Suprapubic skin (tissue), 4 donors: ENCODE measurements at regions not wholly inside any gene's neighbourhood (a gene's known extent, or its start where the extent isn't known, plus 50 kb on each side); places are given as distances from the start of the nearest gene placed in this dataset.

Experiments
- DNase-seq, 2 donors: peaks; one replicate each; pipeline ENCODE4 v3.0.0-alpha.2; 2019; ENCODE audit warnings: low spot score in 2 of 2
- H3K27ac ChIP-seq: fragments of 200-600 bp; sonication (generic); one replicate; pipeline ENCODE4 v1.5.1; 2019
- H3K27me3 ChIP-seq: fragments of 200-600 bp; sonication (generic); one replicate; pipeline ENCODE4 v1.5.1; 2019
- H3K36me3 ChIP-seq: fragments of 200-600 bp; sonication (generic); one replicate; pipeline ENCODE4 v1.5.1; 2019
- H3K4me1 ChIP-seq: fragments of 200-600 bp; sonication (generic); one replicate; pipeline ENCODE4 v1.5.1; 2019
- H3K4me3 ChIP-seq: fragments of 200-600 bp; sonication (generic); one replicate; pipeline ENCODE4 v1.5.1; 2019; ENCODE audit warnings: mild to moderate bottlenecking
- H3K9me3 ChIP-seq: fragments of 200-600 bp; sonication (generic); one replicate; pipeline ENCODE4 v1.5.1; 2019
- CTCF ChIP-seq, 2 donors: fragments of 200-600 bp in 1 of 2; fragments of 450-650 bp in 1 of 2; sonication (generic) in 1 of 2; IDR thresholded peaks; one replicate each; pipeline ENCODE4 v1.5.1; 2016 to 2019; ENCODE audit warnings: antibody characterized with exemption in 2 of 2, mild to moderate bottlenecking in 1 of 2, moderate library complexity in 1 of 2
- EP300 ChIP-seq: sonication (generic); formaldehyde crosslinking; IDR thresholded peaks from one replicate; pipeline ENCODE4 v1.6.1; 2017; ENCODE audit warnings: antibody characterized with exemption
- POLR2A ChIP-seq, 2 donors: fragments of 450-650 bp; IDR thresholded peaks; one replicate each; pipeline ENCODE4 v1.6.1; 2017; ENCODE audit warnings: antibody characterized with exemption in 2 of 2, mild to moderate bottlenecking in 2 of 2, moderate library complexity in 2 of 2
- POLR2AphosphoS5 ChIP-seq, 3 donors: sonication (generic); formaldehyde crosslinking; IDR thresholded peaks; one replicate each; pipeline ENCODE4 v1.6.1; 2017; ENCODE audit warnings: antibody characterized with exemption in 3 of 3
- WGBS: methylation state at CpG from one replicate; pipeline ENCODE4 v1.1.5; 2018; 5-methylcytosine and 5-hydroxymethylcytosine counted together

- Histone ChIP-seq H3K4me3 (no peak overlapping the region), H3K27me3 (no peaks in the 10 kb centered on the region), H3K9me3 (no peaks in the 10 kb centered on the region), H3K36me3 (no peaks in the 10 kb centered on the region), H3K4me1 (no peaks in the 10 kb centered on the region), H3K27ac (no peak overlapping the region)
- no peak for DNase-seq
- no peak for TF ChIP-seq EP300
- TF ChIP-seq POLR2A (IDR thresholded peaks at IDR 0.05): no peak
- TF ChIP-seq CTCF (IDR thresholded peaks at IDR 0.05): no peak
- no peak for TF ChIP-seq POLR2AphosphoS5 (IDR thresholded peaks at IDR 0.05)
- WGBS: 100% methylated on average over 2 of the region's 2 CpGs
Observed at GRCh38 chr10:43885842-43886241, 237.2 kb upstream of the ZNF32 start.

- H3K36me3 ChIP-seq: no peaks in the 10 kb centered on the region
- H3K4me1 ChIP-seq: no peaks in the 10 kb centered on the region
- H3K27me3 ChIP-seq: no peaks in the 10 kb centered on the region
- no peaks in the 10 kb centered on the region for H3K9me3 ChIP-seq
- DNase-seq: no peak
- no peak for TF ChIP-seq EP300
- no peak for TF ChIP-seq POLR2A (IDR thresholded peaks at IDR 0.05)
- no peak for TF ChIP-seq CTCF (IDR thresholded peaks at IDR 0.05)
- no peak for TF ChIP-seq POLR2AphosphoS5 (IDR thresholded peaks at IDR 0.05)
- H3K27ac ChIP-seq: no peak overlapping the region
- WGBS: 86% methylated on average over 5 of the region's 5 CpGs
- no peak overlapping the region for H3K4me3 ChIP-seq
Observed at GRCh38 chr10:43885252-43885651, 236.6 kb upstream of the ZNF32 start.

GRCh38 chr10:43884501-43885105 is 235.9 kb upstream of the ZNF32 start:
- Histone ChIP-seq H3K27ac (no peak overlapping the region), H3K27me3 (no peaks in the 10 kb centered on the region), H3K36me3 (no peaks in the 10 kb centered on the region), H3K9me3 (no peaks in the 10 kb centered on the region), H3K4me3 (no peak overlapping the region), H3K4me1 (no peaks in the 10 kb centered on the region)
- WGBS: 93% methylated on average over 8 of the region's 8 CpGs
- no peak for DNase-seq
- TF ChIP-seq POLR2AphosphoS5 (IDR thresholded peaks at IDR 0.05) (no peak), POLR2A (IDR thresholded peaks at IDR 0.05) (no peak), CTCF (IDR thresholded peaks at IDR 0.05) (no peak), EP300 (no peak)

- WGBS: 91% methylated on average over 2 of the region's 2 CpGs
- TF ChIP-seq POLR2AphosphoS5 (IDR thresholded peaks at IDR 0.05) (no peak), EP300 (no peak), POLR2A (IDR thresholded peaks at IDR 0.05) (no peak), CTCF (IDR thresholded peaks at IDR 0.05) (no peak)
Observed at GRCh38 chr10:43882711-43883110, 234.0 kb upstream of the ZNF32 start.

GRCh38 chr10:43881657-43882056 is 233.0 kb upstream of the ZNF32 start:
- WGBS: 92% methylated on average over 2 of the region's 2 CpGs

More at GRCh38 chr10:43882711-43883110, 234.0 kb upstream of the ZNF32 start:
- Histone ChIP-seq H3K27ac (no peak overlapping the region), H3K4me3 (no peak overlapping the region), H3K27me3 (no peaks in the 10 kb centered on the region), H3K36me3 (no peaks in the 10 kb centered on the region), H3K4me1 (peaks cover 9% of the 10 kb centered on the region), H3K9me3 (no peaks in the 10 kb centered on the region)
- no peak for DNase-seq

More at GRCh38 chr10:43881657-43882056, 233.0 kb upstream of the ZNF32 start:
- Histone ChIP-seq H3K27me3 (no peaks in the 10 kb centered on the region), H3K4me1 (peaks cover 9% of the 10 kb centered on the region), H3K36me3 (no peaks in the 10 kb centered on the region), H3K27ac (no peak overlapping the region), H3K9me3 (no peaks in the 10 kb centered on the region), H3K4me3 (no peak overlapping the region)
- TF ChIP-seq POLR2A (IDR thresholded peaks at IDR 0.05) (no peak), EP300 (no peak), CTCF (IDR thresholded peaks at IDR 0.05) (no peak), POLR2AphosphoS5 (IDR thresholded peaks at IDR 0.05) (no peak)
- DNase-seq: no peak
